ENCODE measurements at regions not wholly inside any gene's neighbourhood (a gene's known extent, or its start where the extent isn't known, plus 50 kb on each side); places are given as distances from the start of the nearest gene placed in this dataset.

- TF ChIP-seq CTCF (IDR thresholded peaks at IDR 0.05; ENCODE audit: borderline replicate concordance), result no peak
- no peaks in the 10 kb centered on the region for H3K4me1 ChIP-seq
- intact Hi-C loops (cut with micrococcal nuclease), result no loop called here
- no peaks in the 10 kb centered on the region for H3K36me3 ChIP-seq
- no peak overlapping the region for H3K27ac ChIP-seq (replicated peaks)
- H3K27me3 ChIP-seq (ENCODE audit: low read depth), result no peaks in the 10 kb centered on the region
- no peak for DNase-seq
- H3K9me3 ChIP-seq (replicated peaks), result peaks cover 9% of the 10 kb centered on the region
- H3K4me3 ChIP-seq, result no peak overlapping the region
Observed at GRCh38 chr5:147979761-147980160, 73.4 kb upstream of the C5orf46 start.

- Histone ChIP-seq H3K36me3 (no peaks in the 10 kb centered on the region), H3K27me3 (ENCODE audit: low read depth) (no peaks in the 10 kb centered on the region), H3K9me3 (replicated peaks) (peaks cover 1% of the 10 kb centered on the region), H3K27ac (replicated peaks) (no peak overlapping the region), H3K4me3 (no peak overlapping the region), H3K4me1 (no peaks in the 10 kb centered on the region)
- intact Hi-C loops (cut with micrococcal nuclease), result no loop called here
- TF ChIP-seq CTCF (IDR thresholded peaks at IDR 0.05; ENCODE audit: borderline replicate concordance), result no peak
- no peak for DNase-seq
Observed at GRCh38 chr5:147972076-147972840, 65.9 kb upstream of the C5orf46 start.

- intact Hi-C loops (cut with micrococcal nuclease), result no loop called here
- no peaks in the 10 kb centered on the region for H3K4me1 ChIP-seq
Observed at GRCh38 chr5:147971472-147971871, 65.1 kb upstream of the C5orf46 start.

GRCh38 chr5:147968855-147969254, 62.5 kb upstream of the C5orf46 start:
- Histone ChIP-seq H3K36me3 (no peaks in the 10 kb centered on the region), H3K4me3 (no peak overlapping the region), H3K9me3 (replicated peaks) (no peaks in the 10 kb centered on the region), H3K27ac (replicated peaks) (no peak overlapping the region), H3K4me1 (peaks cover 14% of the 10 kb centered on the region), H3K27me3 (ENCODE audit: low read depth) (no peaks in the 10 kb centered on the region)
- intact Hi-C loops (cut with micrococcal nuclease), result no loop called here
- TF ChIP-seq CTCF (IDR thresholded peaks at IDR 0.05; ENCODE audit: borderline replicate concordance), result no peak
- no peak for DNase-seq

More at GRCh38 chr5:147971472-147971871, 65.1 kb upstream of the C5orf46 start:
- Histone ChIP-seq H3K27ac (replicated peaks) (no peak overlapping the region), H3K27me3 (ENCODE audit: low read depth) (no peaks in the 10 kb centered on the region), H3K9me3 (replicated peaks) (no peaks in the 10 kb centered on the region), H3K36me3 (no peaks in the 10 kb centered on the region), H3K4me3 (no peak overlapping the region)
- no peak for DNase-seq
- TF ChIP-seq CTCF (IDR thresholded peaks at IDR 0.05; ENCODE audit: borderline replicate concordance), result no peak

GRCh38 chr5:147966829-147967228, 60.5 kb upstream of the C5orf46 start:
- Histone ChIP-seq H3K27me3 (ENCODE audit: low read depth) (no peaks in the 10 kb centered on the region), H3K4me3 (no peak overlapping the region), H3K36me3 (no peaks in the 10 kb centered on the region), H3K27ac (replicated peaks) (no peak overlapping the region), H3K9me3 (replicated peaks) (no peaks in the 10 kb centered on the region), H3K4me1 (peaks cover 17% of the 10 kb centered on the region)
- DNase-seq, result no peak
- TF ChIP-seq CTCF (IDR thresholded peaks at IDR 0.05; ENCODE audit: borderline replicate concordance), result no peak
- intact Hi-C loops (cut with micrococcal nuclease), result no loop called here

Measured in left ventricle myocardium inferior (tissue), 1 donor.